HEK293T (cell line): ENCODE measurements at regions not wholly inside any gene's neighbourhood (a gene's known extent, or its start where the extent isn't known, plus 50 kb on each side); places are given as distances from the start of the nearest gene placed in this dataset.
"Not testable (repeated sequence)": the region's sequence is repeated elsewhere in the genome, so short reads cannot be mapped to it uniquely, and the experiment has no call there.

Source experiments
- CTCF ChIA-PET: fragments of 350-600 bp; formaldehyde crosslinking; extraction: SDS; loops from one replicate; lab custom pipeline; 2021; ENCODE audit warnings: antibody characterized with exemption, inconsistent platforms; lab: Yijun Ruan, JAX
- POLR2A ChIA-PET: fragments of 350-600 bp; formaldehyde crosslinking; extraction: SDS; loops from one replicate; lab custom pipeline; 2020; ENCODE audit warnings: antibody characterized with exemption, inconsistent platforms; lab: Yijun Ruan, JAX
- DNase-seq: peaks from one replicate; pipeline ENCODE4 v3.0.0; 2012; ENCODE audit warnings: mixed read lengths; ENCODE audit errors: extremely low spot score
- ARNT ChIP-seq: fragments of 450-650 bp; IDR thresholded peaks from 2 replicates; pipeline ENCODE4 v1.6.1; 2017; ENCODE audit warnings: mild to moderate bottlenecking
- BHLHE40 ChIP-seq: fragments of 450-650 bp; IDR thresholded peaks from 2 replicates; pipeline ENCODE4 v1.6.1; 2016; ENCODE audit warnings: mild to moderate bottlenecking, moderate library complexity, borderline replicate concordance
- CTBP1 ChIP-seq: fragments of 450-650 bp; IDR thresholded peaks from 2 replicates; pipeline ENCODE4 v1.6.1; 2016; ENCODE audit warnings: borderline replicate concordance
- ELF4 ChIP-seq: fragments of 450-650 bp; IDR thresholded peaks from 2 replicates; pipeline ENCODE4 v1.6.1; 2017; ENCODE audit warnings: antibody characterized with exemption
- FOXA1 ChIP-seq: fragments of 450-650 bp; IDR thresholded peaks from 2 replicates; pipeline ENCODE4 v1.6.1; 2016; ENCODE audit warnings: mild to moderate bottlenecking
- FOXK2 ChIP-seq: fragments of 450-650 bp; IDR thresholded peaks from 2 replicates; pipeline ENCODE4 v1.6.1; 2016; ENCODE audit warnings: mild to moderate bottlenecking
- FOXM1 ChIP-seq: fragments of 450-650 bp; IDR thresholded peaks from 2 replicates; pipeline ENCODE4 v1.6.1; 2017; ENCODE audit warnings: mild to moderate bottlenecking, borderline replicate concordance
- HDGF ChIP-seq: fragments of 450-650 bp; IDR thresholded peaks from 2 replicates; pipeline ENCODE4 v1.6.1; 2017; ENCODE audit warnings: antibody characterized with exemption, borderline replicate concordance
- L3MBTL2 ChIP-seq: fragments of 450-650 bp; conservative IDR thresholded peaks from 2 replicates; pipeline ENCODE4 v1.6.1; 2016; ENCODE audit warnings: mild to moderate bottlenecking
- LEF1 ChIP-seq: fragments of 450-650 bp; IDR thresholded peaks from 2 replicates; pipeline ENCODE4 v1.6.1; 2017; ENCODE audit warnings: mild to moderate bottlenecking, borderline replicate concordance
- NFRKB ChIP-seq: fragments of 450-650 bp; IDR thresholded peaks from 2 replicates; pipeline ENCODE4 v1.6.1; 2016; ENCODE audit warnings: mild to moderate bottlenecking, moderate library complexity
- SP1 ChIP-seq: fragments of 450-650 bp; IDR thresholded peaks from 2 replicates; pipeline ENCODE4 v1.6.1; 2017
- SUZ12 ChIP-seq: fragments of 450-650 bp; IDR thresholded peaks from 2 replicates; pipeline ENCODE4 v1.6.1; 2016; ENCODE audit warnings: mild to moderate bottlenecking
- TARDBP ChIP-seq: fragments of 450-650 bp; IDR thresholded peaks from 2 replicates; pipeline ENCODE4 v1.6.1; 2016
- ZNF384 ChIP-seq: fragments of 450-650 bp; IDR thresholded peaks from 2 replicates; pipeline ENCODE4 v1.6.1; 2016
- TF ChIP-seq, protein P1 (sequence below): fragments of 450-650 bp; IDR thresholded peaks from 2 replicates; pipeline ENCODE4 v1.6.1; 2016

DNA sequence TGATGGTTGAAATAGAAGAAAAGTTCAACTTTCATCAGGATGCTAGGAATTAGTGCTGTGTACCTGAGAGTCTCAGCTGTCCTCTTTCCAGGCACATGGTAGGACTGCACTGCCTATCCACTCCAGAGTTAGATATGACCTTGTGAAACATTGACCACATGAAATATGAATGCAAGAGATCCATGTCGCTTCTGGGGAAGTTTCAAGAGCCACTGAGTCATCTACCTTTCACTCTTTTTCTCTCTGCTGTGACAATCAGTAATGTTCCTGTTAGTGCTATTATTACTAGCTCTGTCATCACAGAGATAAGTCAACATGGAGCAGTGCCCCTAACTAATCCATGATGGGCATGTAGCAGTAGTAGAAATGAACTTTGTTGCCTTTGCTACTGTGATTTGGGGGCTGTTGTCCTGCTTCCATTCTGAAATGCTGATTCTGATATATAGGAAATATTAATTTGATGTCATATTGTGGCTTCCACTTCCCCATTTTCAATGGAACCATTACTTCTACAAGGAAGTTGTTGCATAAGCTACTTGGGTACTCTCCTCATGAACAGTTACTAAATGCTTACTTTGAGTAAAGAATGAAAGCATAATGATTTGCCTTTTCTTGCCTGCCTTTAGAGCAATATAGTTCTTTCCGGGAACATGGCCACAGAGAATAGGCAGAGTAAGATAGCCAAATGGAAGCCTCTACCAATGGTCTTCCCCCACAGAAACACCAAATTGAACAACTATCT, 192.8 kb upstream of the ZNF521 start:
- DNase-seq: no peak
- ChIA-PET CTCF (no interaction called here), POLR2A (no interaction called here)
- no peak for TF ChIP-seq FOXM1
- TF ChIP-seq ARNT: no peak
- no peak for TF ChIP-seq FOXK2
- TF ChIP-seq BHLHE40: no peak
- TF ChIP-seq SUZ12: no peak
- TF ChIP-seq FOXA1: no peak
- TF ChIP-seq HDGF: no peak
- no peak for TF ChIP-seq L3MBTL2
- TF ChIP-seq NFRKB: no peak
- no peak for TF ChIP-seq CTBP1

DNA sequence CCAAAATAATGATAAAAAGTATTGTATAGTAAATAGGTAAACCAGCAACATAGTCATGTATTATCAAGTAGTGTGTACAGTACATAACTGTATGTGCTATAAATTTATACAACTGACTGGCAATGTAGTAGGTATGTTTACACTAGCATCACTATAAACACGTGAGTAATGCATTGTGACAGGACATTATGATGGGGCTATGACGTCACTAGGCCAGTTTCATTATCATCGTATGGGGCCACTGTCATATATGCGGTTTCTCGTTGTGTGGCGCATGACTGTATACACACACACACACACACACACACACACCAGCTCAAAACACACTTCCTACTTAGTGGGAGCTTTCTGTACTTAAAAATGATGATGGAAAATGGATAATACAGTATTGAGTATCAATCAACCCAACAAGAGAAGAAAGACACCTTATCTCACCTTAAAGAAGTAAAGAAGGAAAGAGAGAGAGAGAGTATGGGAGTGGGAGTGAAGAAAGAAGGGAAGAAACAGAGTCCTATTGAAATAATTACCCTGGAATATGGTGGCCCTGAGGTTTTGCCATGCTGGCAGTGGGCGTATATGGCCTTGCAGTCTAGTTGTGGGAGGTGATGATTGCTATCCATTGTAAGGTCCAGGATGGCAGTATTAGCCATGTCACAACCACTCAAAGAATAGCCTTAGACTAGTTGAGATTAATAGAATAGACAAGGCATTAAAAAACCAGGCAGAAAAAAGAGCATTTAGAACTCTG, 186.4 kb upstream of the ZNF521 start:
- CTCF ChIA-PET: interaction anchor here (0.6 to 0.7 kb wide), 2 partner anchors 8 to 32 kb away, joined by 3 to 4 read pairs; no protein-coding TSS in a partner anchor
- POLR2A ChIA-PET: no interaction called here
- TF ChIP-seq FOXM1 (no peak), TARDBP (no peak), ARNT (no peak), NFRKB (no peak), HDGF (no peak), ZNF384 (no peak), BHLHE40 (no peak), LEF1 (no peak)
- DNase-seq: no peak

DNA sequence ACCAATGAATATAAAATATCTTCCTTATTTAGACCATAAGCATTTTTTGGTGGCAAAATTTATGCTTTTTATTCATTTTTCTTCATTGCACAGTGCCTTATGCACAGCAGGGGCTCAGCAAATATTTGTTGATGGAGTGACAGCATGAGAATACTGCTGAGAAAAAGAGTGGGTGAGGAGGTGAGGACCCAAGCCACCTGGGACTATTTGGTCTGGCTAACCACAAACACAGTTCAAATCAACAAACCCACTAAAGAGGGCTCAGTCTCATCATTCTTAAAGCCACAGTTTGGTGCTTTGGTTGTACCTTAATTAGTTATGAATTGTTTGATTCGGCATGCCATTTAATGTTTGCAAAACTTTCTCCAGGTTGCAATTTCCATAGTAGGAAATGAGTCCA, 183.5 kb upstream of the ZNF521 start:
- ChIA-PET POLR2A (no interaction called here), CTCF (interaction anchor here (0.6 kb wide), 1 partner anchor 8 kb away, joined by 4 read pairs; no protein-coding TSS in a partner anchor)
- no peak for DNase-seq
- TF ChIP-seq TARDBP (no peak), ARNT (no peak), SUZ12 (no peak), CTBP1 (no peak), FOXM1 (no peak), BHLHE40 (no peak), NFRKB (no peak), FOXK2 (no peak), FOXA1 (no peak), HDGF (no peak), L3MBTL2 (no peak), ELF4 (no peak), ZNF384 (no peak), SP1 (no peak), LEF1 (no peak)
- TF ChIP-seq, protein P1, sequence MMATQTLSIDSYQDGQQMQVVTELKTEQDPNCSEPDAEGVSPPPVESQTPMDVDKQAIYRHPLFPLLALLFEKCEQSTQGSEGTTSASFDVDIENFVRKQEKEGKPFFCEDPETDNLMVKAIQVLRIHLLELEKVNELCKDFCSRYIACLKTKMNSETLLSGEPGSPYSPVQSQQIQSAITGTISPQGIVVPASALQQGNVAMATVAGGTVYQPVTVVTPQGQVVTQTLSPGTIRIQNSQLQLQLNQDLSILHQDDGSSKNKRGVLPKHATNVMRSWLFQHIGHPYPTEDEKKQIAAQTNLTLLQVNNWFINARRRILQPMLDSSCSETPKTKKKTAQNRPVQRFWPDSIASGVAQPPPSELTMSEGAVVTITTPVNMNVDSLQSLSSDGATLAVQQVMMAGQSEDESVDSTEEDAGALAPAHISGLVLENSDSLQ: no peak

DNA sequence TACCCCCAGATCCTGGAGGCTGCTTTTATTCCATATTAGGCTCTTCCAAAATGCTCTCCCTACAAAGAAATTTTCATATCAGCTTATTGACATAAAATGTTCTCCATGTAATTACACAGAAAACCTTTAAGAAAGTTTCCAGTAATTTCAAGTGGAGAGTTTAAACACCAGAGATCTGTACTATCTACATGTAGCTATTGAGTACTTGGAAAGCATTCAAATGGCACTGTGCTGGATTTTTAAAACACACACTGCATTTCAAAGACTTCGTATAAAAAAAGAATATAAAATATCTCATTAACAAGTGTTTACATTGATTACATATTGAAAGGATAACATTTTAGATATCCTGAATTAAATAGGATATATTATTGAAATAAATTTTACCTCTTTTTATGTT, 182.4 kb upstream of the ZNF521 start:
- ChIA-PET CTCF (no interaction called here), POLR2A (no interaction called here)
- TF ChIP-seq FOXM1 (no peak), TARDBP (no peak), FOXK2 (no peak), ARNT (no peak)
- no peak for DNase-seq

DNA sequence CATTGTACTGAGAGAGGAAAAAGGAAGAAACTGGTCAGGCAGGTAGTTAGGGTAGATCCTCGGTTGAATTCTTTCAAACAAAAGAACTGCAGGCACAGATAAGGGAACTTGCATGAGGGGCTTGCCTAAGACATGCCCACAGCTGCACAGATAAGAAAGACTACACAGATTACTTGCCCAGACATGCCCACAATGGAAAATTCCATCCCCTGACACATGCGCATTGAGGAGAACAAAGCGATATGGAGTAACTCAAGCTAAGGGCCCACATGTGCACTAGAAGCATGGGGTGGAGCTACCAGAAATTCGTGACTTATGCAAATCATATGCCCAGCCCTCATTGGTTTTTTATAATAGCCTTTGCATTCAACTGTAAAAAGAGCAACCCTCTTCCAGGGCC, 181.3 kb upstream of the ZNF521 start:
- DNase-seq: no peak
- ChIA-PET POLR2A (no interaction called here), CTCF (no interaction called here)
- TF ChIP-seq TARDBP (no peak), HDGF (no peak), CTBP1 (no peak), ZNF384 (no peak), LEF1 (no peak), ELF4 (no peak), SP1 (no peak), FOXA1 (no peak), L3MBTL2 (no peak), SUZ12 (no peak), ARNT (no peak), FOXM1 (no peak), NFRKB (no peak), FOXK2 (no peak), BHLHE40 (no peak)
- TF ChIP-seq, protein P1: no peak

DNA sequence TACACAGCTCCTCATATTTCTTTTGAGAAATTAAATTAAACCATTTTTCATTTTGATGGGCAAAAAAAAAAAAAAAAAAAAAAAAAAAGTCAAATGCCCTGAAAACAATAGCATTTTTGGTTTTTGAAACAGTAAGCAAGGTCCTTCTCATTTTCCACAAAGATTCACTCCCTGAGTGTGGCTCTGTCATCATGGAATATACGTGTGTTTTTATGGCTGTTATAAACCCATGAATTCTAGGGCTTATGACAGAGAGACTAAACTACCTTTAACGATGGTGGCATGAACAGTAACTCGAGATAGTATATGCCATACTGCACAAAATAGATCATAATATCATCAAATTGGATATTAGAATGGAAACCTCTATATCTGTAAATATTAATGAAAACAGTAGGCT, 179.2 kb upstream of the ZNF521 start:
- TF ChIP-seq FOXA1 (no peak), BHLHE40 (no peak), SP1 (no peak), FOXK2 (no peak), HDGF (no peak), ZNF384 (peak; percentile 61; the same call in 1 of the 2 replicates)
- TF ChIP-seq, protein P1: peak; percentile 39
- POLR2A ChIA-PET: no interaction called here
- CTCF ChIA-PET: no interaction called here
- no peak for DNase-seq

DNA sequence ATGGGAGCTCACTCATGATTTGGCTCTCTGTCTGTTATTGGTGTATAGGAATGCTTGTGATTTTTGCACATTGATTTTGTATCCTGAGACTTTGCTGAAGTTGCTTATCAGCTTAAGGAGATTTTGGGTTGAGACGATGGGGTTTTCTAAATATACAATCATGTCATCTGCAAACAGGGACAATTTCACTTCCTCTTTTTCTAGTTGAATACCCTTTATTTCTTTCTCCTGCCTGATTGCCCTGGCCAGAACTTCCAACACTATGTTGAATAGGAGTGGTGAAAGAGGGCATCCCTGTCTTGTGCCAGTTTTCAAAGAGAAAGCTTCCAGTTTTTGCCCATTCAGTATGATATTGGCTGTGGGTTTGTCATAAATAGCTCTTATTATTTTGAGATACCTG, 173.8 kb upstream of the ZNF521 start:
- CTCF ChIA-PET, DNase-seq, POLR2A ChIA-PET: not testable (repeated sequence)
